OCI-LY1 (cell line): ENCODE measurements at regions not wholly inside any gene's neighbourhood (a gene's known extent, or its start where the extent isn't known, plus 50 kb on each side); places are given as distances from the start of the nearest gene placed in this dataset.

Source experiments
- H2AFZ ChIP-seq: fragments of 200-600 bp; sonication (generic), shearing (Covaris generic); 2 replicates; pipeline ENCODE4 v1.6.0; 2014; ENCODE audit warnings: antibody characterized with exemption, mild to moderate bottlenecking, low read length
- H3F3A ChIP-seq: fragments of 200-600 bp; sonication (generic), shearing (Covaris generic); 2 replicates; pipeline ENCODE4 v1.6.0; 2014; ENCODE audit warnings: mild to moderate bottlenecking, antibody characterized with exemption, low read length, moderate library complexity; ENCODE audit not compliant: insufficient read depth
- H3K27ac ChIP-seq: fragments of 200-600 bp; sonication (generic); 2 replicates; pipeline ENCODE4 v1.5.1; 2014; ENCODE audit warnings: low read length, mixed run types, mild to moderate bottlenecking, low read depth; ENCODE audit not compliant: poor library complexity, severe bottlenecking
- H3K27me3 ChIP-seq: fragments of 200-600 bp; sonication (generic); 2 replicates; pipeline ENCODE4 v1.6.0; 2014; ENCODE audit warnings: antibody characterized with exemption, mild to moderate bottlenecking, low read length, moderate library complexity; ENCODE audit not compliant: insufficient read depth
- H3K36me3 ChIP-seq: fragments of 200-600 bp; sonication (generic); 2 replicates; pipeline ENCODE4 v1.6.1; 2014; ENCODE audit warnings: mild to moderate bottlenecking, antibody characterized with exemption, low read length, moderate library complexity, mixed read lengths; ENCODE audit not compliant: insufficient read depth
- H3K4me1 ChIP-seq: fragments of 200-600 bp; sonication (generic); 2 replicates; pipeline ENCODE4 v1.5.1; 2014; ENCODE audit warnings: mild to moderate bottlenecking, low read length, moderate library complexity; ENCODE audit not compliant: insufficient read depth, severe bottlenecking
- H3K4me2 ChIP-seq: fragments of 200-600 bp; sonication (generic), shearing (Covaris generic); 2 replicates; pipeline ENCODE4 v1.6.1; 2014; ENCODE audit warnings: low read length
- H3K4me3 ChIP-seq: fragments of 200-600 bp; sonication (generic); 2 replicates; pipeline ENCODE4 v1.5.1; 2014; ENCODE audit warnings: low read length, low read depth, mild to moderate bottlenecking, mixed read lengths; ENCODE audit not compliant: poor library complexity, severe bottlenecking
- H3K79me2 ChIP-seq: fragments of 200-600 bp; shearing (Covaris generic); 2 replicates; pipeline ENCODE4 v1.6.1; 2016; ENCODE audit warnings: mixed run types, low read length, mixed read lengths; ENCODE audit not compliant: insufficient read depth
- H3K9ac ChIP-seq: fragments of 200-600 bp; sonication (generic), shearing (Covaris generic); 2 replicates; pipeline ENCODE4 v1.6.1; 2014; ENCODE audit warnings: mild to moderate bottlenecking, low read length, mixed read lengths
- H3K9me2 ChIP-seq: fragments of 200-600 bp; sonication (generic), shearing (Covaris generic); 2 replicates; pipeline ENCODE4 v1.6.1; 2014; ENCODE audit warnings: low read depth, mild to moderate bottlenecking, low read length, mixed read lengths
- H3K9me3 ChIP-seq: fragments of 200-600 bp; shearing (Covaris generic); 2 replicates; pipeline ENCODE4 v1.6.1; 2014; ENCODE audit warnings: low read length, mixed read lengths
- H4K20me1 ChIP-seq: fragments of 200-600 bp; sonication (generic), shearing (Covaris generic); 2 replicates; pipeline ENCODE4 v1.6.0; 2016; ENCODE audit warnings: mild to moderate bottlenecking, low read length; ENCODE audit not compliant: insufficient read depth
- EZH2 ChIP-seq: fragments of 200-600 bp; sonication (generic), shearing (Covaris generic); IDR thresholded peaks from 2 replicates; pipeline ENCODE4 v1.8.0; 2017; ENCODE audit warnings: borderline replicate concordance, mixed run types, mild to moderate bottlenecking, antibody characterized with exemption, low read length, moderate library complexity, mixed read lengths
- TF ChIP-seq, protein P1 (sequence below): fragments of 200-600 bp; sonication (generic), shearing (Covaris generic); IDR thresholded peaks from 2 replicates; pipeline ENCODE4 v1.5.1; 2017; ENCODE audit warnings: mild to moderate bottlenecking, antibody characterized with exemption, low read length, moderate library complexity, mixed read lengths

DNA sequence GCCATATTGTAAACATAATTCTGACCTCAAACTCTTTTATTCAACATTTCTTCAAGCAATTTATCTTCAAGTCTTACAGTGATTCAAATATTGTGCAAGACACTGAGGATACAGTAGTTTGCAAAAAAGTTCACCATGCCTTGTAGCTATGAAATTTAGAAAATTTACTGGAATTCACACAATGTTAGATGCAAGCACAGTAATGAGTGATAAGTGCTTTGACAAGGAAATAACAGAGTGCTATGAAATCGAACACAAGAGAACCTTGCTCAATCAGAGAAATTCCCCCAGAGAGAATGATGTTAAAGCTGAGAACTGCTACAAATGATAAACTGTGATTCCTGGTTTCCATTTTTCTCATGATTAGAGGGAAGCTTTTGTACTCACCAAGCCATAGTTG is 952.9 kb downstream of the FAT4 start:
- H3K4me3 ChIP-seq: no peak overlapping the region
- no peaks in the 10 kb centered on the region for H3F3A ChIP-seq
- no peaks in the 10 kb centered on the region for H3K27me3 ChIP-seq
- H3K4me1 ChIP-seq: no peaks in the 10 kb centered on the region
- H3K79me2 ChIP-seq: no peaks in the 10 kb centered on the region
- no peaks in the 10 kb centered on the region for H3K36me3 ChIP-seq
- TF ChIP-seq, protein P1, sequence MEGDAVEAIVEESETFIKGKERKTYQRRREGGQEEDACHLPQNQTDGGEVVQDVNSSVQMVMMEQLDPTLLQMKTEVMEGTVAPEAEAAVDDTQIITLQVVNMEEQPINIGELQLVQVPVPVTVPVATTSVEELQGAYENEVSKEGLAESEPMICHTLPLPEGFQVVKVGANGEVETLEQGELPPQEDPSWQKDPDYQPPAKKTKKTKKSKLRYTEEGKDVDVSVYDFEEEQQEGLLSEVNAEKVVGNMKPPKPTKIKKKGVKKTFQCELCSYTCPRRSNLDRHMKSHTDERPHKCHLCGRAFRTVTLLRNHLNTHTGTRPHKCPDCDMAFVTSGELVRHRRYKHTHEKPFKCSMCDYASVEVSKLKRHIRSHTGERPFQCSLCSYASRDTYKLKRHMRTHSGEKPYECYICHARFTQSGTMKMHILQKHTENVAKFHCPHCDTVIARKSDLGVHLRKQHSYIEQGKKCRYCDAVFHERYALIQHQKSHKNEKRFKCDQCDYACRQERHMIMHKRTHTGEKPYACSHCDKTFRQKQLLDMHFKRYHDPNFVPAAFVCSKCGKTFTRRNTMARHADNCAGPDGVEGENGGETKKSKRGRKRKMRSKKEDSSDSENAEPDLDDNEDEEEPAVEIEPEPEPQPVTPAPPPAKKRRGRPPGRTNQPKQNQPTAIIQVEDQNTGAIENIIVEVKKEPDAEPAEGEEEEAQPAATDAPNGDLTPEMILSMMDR: no peak
- TF ChIP-seq EZH2: no peak
- no peak overlapping the region for H3K4me2 ChIP-seq
- H3K9ac ChIP-seq: no peak overlapping the region
- H3K27ac ChIP-seq: no peak overlapping the region
- H3K9me2 ChIP-seq: no peaks in the 10 kb centered on the region
- no peaks in the 10 kb centered on the region for H3K9me3 ChIP-seq
- no peak overlapping the region for H2AFZ ChIP-seq
- no peaks in the 10 kb centered on the region for H4K20me1 ChIP-seq

DNA sequence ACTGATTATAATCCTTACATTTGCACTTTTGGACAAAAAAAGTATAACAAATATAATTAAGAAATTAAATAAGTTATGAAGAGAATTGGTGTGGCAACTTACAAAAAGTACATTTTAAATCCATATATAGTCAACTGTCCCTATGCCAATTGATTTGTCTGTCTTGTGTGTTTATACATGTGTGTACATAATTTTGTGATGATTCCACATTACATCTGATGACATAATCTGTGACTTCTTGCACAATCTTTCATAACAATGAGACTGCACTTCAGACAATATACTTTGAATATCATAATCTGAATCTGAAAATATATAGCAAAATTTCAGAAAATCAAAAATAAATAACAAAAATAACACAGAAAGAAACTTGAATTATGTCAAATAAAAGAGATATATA is 953.4 kb downstream of the FAT4 start:
- Histone ChIP-seq H3K9me3 (no peaks in the 10 kb centered on the region), H3K9me2 (no peaks in the 10 kb centered on the region), H3F3A (no peaks in the 10 kb centered on the region), H3K4me2 (no peak overlapping the region), H3K4me1 (no peaks in the 10 kb centered on the region), H3K27me3 (no peaks in the 10 kb centered on the region), H3K9ac (no peak overlapping the region), H2AFZ (no peak overlapping the region), H3K36me3 (no peaks in the 10 kb centered on the region), H3K27ac (no peak overlapping the region), H3K4me3 (no peak overlapping the region), H4K20me1 (no peaks in the 10 kb centered on the region), H3K79me2 (no peaks in the 10 kb centered on the region)
- no peak for TF ChIP-seq EZH2
- TF ChIP-seq, protein P1: no peak

DNA sequence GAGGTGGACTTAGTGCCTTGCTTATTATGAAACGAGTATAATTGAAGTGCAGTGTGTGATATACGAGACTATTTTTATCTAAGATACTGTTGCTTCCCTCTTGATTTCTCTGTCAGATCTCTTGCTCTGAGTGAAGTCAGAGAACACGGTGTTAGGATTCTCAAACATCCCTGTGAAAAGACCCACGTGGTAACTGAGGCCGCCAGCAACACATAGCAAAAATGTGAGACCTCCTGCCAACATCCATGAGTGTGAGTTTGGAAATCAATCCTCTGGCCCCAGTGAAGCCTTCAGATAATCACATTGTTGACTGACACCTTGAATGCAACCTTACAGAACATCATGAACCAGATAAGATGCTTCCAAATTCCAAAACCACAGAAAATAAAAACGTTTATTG is 954.4 kb downstream of the FAT4 start:
- Histone ChIP-seq H3K9me2 (no peaks in the 10 kb centered on the region), H3K4me3 (no peak overlapping the region), H2AFZ (no peak overlapping the region), H3K9me3 (no peaks in the 10 kb centered on the region), H3K27ac (no peak overlapping the region), H3K4me2 (no peak overlapping the region), H3K79me2 (no peaks in the 10 kb centered on the region), H3F3A (no peaks in the 10 kb centered on the region), H4K20me1 (no peaks in the 10 kb centered on the region), H3K4me1 (no peaks in the 10 kb centered on the region), H3K9ac (no peak overlapping the region), H3K36me3 (no peaks in the 10 kb centered on the region), H3K27me3 (no peaks in the 10 kb centered on the region)
- TF ChIP-seq, protein P1: no peak
- TF ChIP-seq EZH2: no peak
